ENCODE measurements at regions not wholly inside any gene's neighbourhood (a gene's known extent, or its start where the extent isn't known, plus 50 kb on each side); places are given as distances from the start of the nearest gene placed in this dataset.
"Not testable (repeated sequence)": the region's sequence is repeated elsewhere in the genome, so short reads cannot be mapped to it uniquely, and the experiment has no call there.

DNA sequence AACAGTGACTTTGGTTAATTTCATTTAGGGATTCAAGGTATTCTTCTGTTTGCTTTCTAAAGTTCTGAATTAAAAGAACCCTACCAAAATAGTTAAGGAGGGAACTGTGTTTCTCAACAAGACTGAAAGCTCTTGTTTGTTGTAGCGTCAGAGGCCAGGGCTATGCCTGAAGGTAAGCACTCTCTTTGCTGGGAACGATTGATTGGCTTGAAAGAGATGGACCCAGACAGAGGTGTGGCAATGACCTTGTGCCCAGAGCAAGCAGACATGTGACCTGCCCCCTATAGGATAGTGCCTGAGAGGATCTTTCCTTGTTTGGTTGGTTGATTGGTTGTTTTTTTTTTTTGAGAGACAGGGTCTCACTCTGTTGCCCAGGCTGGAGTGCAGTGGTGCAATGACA, 68.3 kb upstream of the CECR2 start:
- H3K27me3 ChIP-seq (ENCODE audit: control insufficient read depth in 1 of 2, insufficient read depth in 2 of 2, low read length in 1 of 2) = no peaks in the 10 kb centered on the region
- no peak for DNase-seq
- no peak for ATAC-seq (ENCODE audit: low FRiP score)
- no peaks in the 10 kb centered on the region for H3K4me1 ChIP-seq (ENCODE audit: control insufficient read depth in 1 of 2, insufficient read depth in 2 of 2, low read length in 2 of 2)
- WGBS, 2 donors = 79 to 90% methylated on average over 2 of the region's 2 CpGs
- H3K27ac ChIP-seq (ENCODE audit: low read depth in 1 of 2, low read length in 2 of 2) = no peak overlapping the region
- peaks cover 1% of the 10 kb centered on the region for H3K9me3 ChIP-seq (ENCODE audit: control insufficient read depth, low read length)
- intact Hi-C loops (cut with DNase I) = no loop called here
- no peak overlapping the region for H3K4me3 ChIP-seq (ENCODE audit: low read length in 2 of 2)
- H3K36me3 ChIP-seq (ENCODE audit: control insufficient read depth in 1 of 2, insufficient read depth in 2 of 2, low read length in 1 of 2) = no peaks in the 10 kb centered on the region

DNA sequence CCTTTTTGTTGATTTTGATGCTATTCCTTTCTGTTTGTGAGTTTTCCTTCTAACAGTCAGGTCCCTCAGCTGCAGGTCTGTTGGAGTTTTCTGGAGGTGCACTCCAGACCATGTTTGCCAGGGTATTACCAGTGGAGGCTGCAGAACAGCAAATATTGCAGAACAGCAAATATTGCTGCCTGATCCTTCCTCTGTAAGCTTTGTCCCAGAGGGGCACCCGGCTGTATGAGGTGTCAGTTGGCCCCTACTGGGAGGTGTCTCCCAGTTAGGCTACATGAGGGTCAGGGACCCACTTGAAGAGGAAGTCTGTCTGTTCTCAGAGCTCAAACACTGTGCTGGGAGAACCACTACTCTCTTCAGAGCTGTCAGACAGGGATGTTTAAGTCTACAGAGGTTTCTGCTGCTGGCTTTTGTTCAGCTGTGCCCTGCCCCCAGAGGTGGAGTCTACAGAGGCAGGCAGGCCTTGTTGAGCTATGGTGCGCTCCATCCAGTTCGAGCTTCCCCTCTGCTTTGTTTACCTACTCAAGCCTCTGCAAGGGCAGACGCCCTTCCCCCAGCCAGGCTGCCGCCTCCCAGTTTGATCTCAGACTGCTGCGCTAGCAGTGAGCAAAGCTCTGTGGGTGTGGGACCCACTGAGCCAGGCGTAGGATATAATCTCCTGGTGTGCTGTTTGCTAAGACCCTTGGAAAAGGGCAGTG, 70.3 kb upstream of the CECR2 start:
- peak in 1 of 2 donors; percentile 19 for DNase-seq
- H3K4me1 ChIP-seq (ENCODE audit: control insufficient read depth in 1 of 2, insufficient read depth in 2 of 2, low read length in 2 of 2); intact Hi-C loops (cut with DNase I); H3K36me3 ChIP-seq (ENCODE audit: control insufficient read depth in 1 of 2, insufficient read depth in 2 of 2, low read length in 1 of 2); H3K27ac ChIP-seq (ENCODE audit: low read depth in 1 of 2, low read length in 2 of 2); H3K9me3 ChIP-seq (ENCODE audit: control insufficient read depth, low read length); H3K4me3 ChIP-seq (ENCODE audit: low read length in 2 of 2); ATAC-seq (ENCODE audit: low FRiP score); H3K27me3 ChIP-seq (ENCODE audit: control insufficient read depth in 1 of 2, insufficient read depth in 2 of 2, low read length in 1 of 2): not testable (repeated sequence)
- 78 to 83% methylated on average over 7 of the region's 7 CpGs for WGBS, 2 donors

DNA sequence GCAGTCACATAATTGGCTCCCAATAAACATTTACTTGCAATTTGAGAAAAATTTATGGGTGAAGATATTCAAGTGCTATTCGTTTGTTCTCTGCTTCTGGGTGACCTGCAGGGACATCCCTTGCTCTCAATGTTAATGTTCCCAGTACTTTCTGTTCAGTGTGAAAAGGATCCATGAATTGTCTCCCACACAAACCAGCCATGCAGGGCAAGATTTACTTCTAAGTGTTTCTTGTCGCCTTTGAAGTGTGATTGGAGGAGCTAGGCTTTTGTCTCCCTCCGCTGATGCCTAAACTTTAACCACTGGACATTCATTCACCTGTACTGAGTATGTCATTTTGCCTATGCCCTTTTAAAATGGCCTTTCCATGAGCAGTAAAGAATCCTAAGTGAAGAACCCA, 66.4 kb upstream of the ADA2 start:
- Histone ChIP-seq H3K4me3 (ENCODE audit: low read length in 2 of 2) (no peak overlapping the region), H3K36me3 (ENCODE audit: control insufficient read depth in 1 of 2, insufficient read depth in 2 of 2, low read length in 1 of 2) (no peaks in the 10 kb centered on the region), H3K27ac (ENCODE audit: low read depth in 1 of 2, low read length in 2 of 2) (no peak overlapping the region), H3K9me3 (ENCODE audit: control insufficient read depth, low read length) (no peaks in the 10 kb centered on the region), H3K27me3 (ENCODE audit: control insufficient read depth in 1 of 2, insufficient read depth in 2 of 2, low read length in 1 of 2) (no peaks in the 10 kb centered on the region), H3K4me1 (ENCODE audit: control insufficient read depth in 1 of 2, insufficient read depth in 2 of 2, low read length in 2 of 2) (no peaks in the 10 kb centered on the region)
- intact Hi-C loops (cut with DNase I) = no loop called here
- WGBS, 2 donors = 69% methylated on average over 3 of the region's 3 CpGs
- no peak for ATAC-seq (ENCODE audit: low FRiP score)
- no peak for DNase-seq

DNA sequence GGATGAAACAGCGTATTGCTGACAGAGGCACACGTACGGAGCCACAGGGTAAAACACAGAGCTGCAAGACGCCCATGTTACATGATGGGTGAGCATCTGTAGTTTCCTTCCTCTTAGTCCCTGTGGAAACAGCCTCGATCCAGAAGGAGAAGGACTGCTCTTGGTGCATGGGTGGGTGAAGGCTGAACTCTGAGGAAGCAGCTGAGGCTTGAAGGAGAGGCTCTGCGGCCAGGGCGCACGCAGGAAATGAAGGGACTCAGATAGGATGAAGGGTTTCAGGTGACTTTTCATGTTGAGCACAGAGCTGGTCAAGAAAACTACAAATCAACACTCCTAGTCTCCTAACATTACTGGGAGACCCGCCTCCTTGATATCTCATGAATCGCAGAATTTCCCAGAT, 65.7 kb upstream of the ADA2 start:
- DNase-seq (peak in 1 of 2 donors; percentile 20), ATAC-seq (ENCODE audit: low FRiP score) (no peak)
- H3K27ac ChIP-seq (ENCODE audit: low read depth in 1 of 2, low read length in 2 of 2) = no peak overlapping the region
- H3K9me3 ChIP-seq (ENCODE audit: control insufficient read depth, low read length) = no peaks in the 10 kb centered on the region
- no peaks in the 10 kb centered on the region for H3K36me3 ChIP-seq (ENCODE audit: control insufficient read depth in 1 of 2, insufficient read depth in 2 of 2, low read length in 1 of 2)
- 73 to 76% methylated on average over 10 of the region's 10 CpGs for WGBS, 2 donors
- intact Hi-C loops (cut with DNase I) = no loop called here
- H3K27me3 ChIP-seq (ENCODE audit: control insufficient read depth in 1 of 2, insufficient read depth in 2 of 2, low read length in 1 of 2) = no peaks in the 10 kb centered on the region
- H3K4me3 ChIP-seq (ENCODE audit: low read length in 2 of 2) = no peak overlapping the region
- no peaks in the 10 kb centered on the region for H3K4me1 ChIP-seq (ENCODE audit: control insufficient read depth in 1 of 2, insufficient read depth in 2 of 2, low read length in 2 of 2)

DNA sequence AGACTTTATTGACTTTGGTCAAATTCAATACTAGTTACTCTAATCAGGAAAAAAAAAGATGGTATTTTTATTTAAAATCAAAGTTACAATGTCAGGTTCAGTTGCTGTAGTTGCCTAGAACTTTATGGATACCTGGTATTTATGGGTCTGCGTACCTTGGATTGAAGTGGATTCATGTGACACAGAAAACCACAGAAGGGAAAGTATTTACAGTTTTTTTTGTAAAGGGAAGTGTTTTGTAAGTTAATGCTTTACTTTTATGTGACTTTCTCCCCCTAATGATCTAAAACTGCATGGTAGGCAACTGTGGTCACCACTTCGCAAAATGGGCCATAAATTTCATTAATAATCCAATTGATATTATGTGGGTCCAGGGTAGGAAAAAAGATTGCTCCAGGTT, 65.2 kb upstream of the ADA2 start:
- WGBS, 2 donors = 83 to 92% methylated on average over 2 of the region's 2 CpGs
- Histone ChIP-seq H3K9me3 (ENCODE audit: control insufficient read depth, low read length) (no peaks in the 10 kb centered on the region), H3K4me3 (ENCODE audit: low read length in 2 of 2) (no peak overlapping the region), H3K36me3 (ENCODE audit: control insufficient read depth in 1 of 2, insufficient read depth in 2 of 2, low read length in 1 of 2) (no peaks in the 10 kb centered on the region), H3K27me3 (ENCODE audit: control insufficient read depth in 1 of 2, insufficient read depth in 2 of 2, low read length in 1 of 2) (no peaks in the 10 kb centered on the region), H3K27ac (ENCODE audit: low read depth in 1 of 2, low read length in 2 of 2) (no peak overlapping the region), H3K4me1 (ENCODE audit: control insufficient read depth in 1 of 2, insufficient read depth in 2 of 2, low read length in 2 of 2) (no peaks in the 10 kb centered on the region)
- intact Hi-C loops (cut with DNase I) = no loop called here
- ATAC-seq (ENCODE audit: low FRiP score) (no peak), DNase-seq (no peak)

DNA sequence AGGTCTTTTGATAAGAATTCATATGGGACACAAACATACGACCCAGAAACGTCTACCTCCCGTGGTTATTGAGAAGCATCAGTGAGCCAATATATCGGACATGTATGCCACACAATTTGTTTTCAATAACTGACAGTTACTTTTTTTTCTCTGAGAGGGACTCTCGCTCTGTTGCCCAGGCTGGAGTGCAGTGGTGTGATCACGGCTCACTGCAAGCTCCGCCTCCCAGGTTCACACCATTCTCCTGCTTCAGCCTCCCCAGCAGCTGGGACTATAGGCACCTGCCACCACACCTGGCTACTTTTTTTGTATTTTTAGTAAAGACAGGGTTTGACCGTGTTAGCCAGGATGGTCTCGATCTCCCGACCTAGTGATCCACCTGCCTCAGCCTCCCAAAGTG, 64.6 kb upstream of the ADA2 start:
- H3K27me3 ChIP-seq (ENCODE audit: control insufficient read depth in 1 of 2, insufficient read depth in 2 of 2, low read length in 1 of 2); ATAC-seq (ENCODE audit: low FRiP score); H3K27ac ChIP-seq (ENCODE audit: low read depth in 1 of 2, low read length in 2 of 2); H3K36me3 ChIP-seq (ENCODE audit: control insufficient read depth in 1 of 2, insufficient read depth in 2 of 2, low read length in 1 of 2); intact Hi-C loops (cut with DNase I); H3K4me3 ChIP-seq (ENCODE audit: low read length in 2 of 2); H3K4me1 ChIP-seq (ENCODE audit: control insufficient read depth in 1 of 2, insufficient read depth in 2 of 2, low read length in 2 of 2); H3K9me3 ChIP-seq (ENCODE audit: control insufficient read depth, low read length): not testable (repeated sequence)
- DNase-seq = peak in 1 of 2 donors; percentile 45
- 80 to 84% methylated on average over 10 of the region's 10 CpGs for WGBS, 2 donors

DNA sequence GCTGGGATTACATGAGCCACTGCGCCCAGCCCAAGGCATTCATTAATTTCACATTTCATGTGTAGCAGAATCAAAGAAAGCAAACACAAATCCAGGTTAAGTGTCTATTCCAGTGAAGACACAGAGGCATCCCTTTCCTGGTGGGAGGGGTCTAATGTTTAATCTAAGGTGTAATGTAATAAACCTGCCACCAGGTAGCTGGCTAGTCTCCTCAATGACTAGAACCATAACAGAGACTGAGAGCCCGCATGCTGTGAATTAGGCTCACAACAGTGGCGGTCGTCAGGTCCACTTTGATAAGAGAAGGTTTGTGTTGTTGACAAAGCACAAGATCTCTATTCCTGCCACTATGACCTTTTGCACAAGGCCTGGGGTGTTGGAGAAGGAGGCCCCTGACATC, 64.2 kb upstream of the ADA2 start:
- Histone ChIP-seq H3K36me3 (ENCODE audit: control insufficient read depth in 1 of 2, insufficient read depth in 2 of 2, low read length in 1 of 2) (no peaks in the 10 kb centered on the region), H3K9me3 (ENCODE audit: control insufficient read depth, low read length) (no peaks in the 10 kb centered on the region), H3K4me1 (ENCODE audit: control insufficient read depth in 1 of 2, insufficient read depth in 2 of 2, low read length in 2 of 2) (no peaks in the 10 kb centered on the region), H3K27me3 (ENCODE audit: control insufficient read depth in 1 of 2, insufficient read depth in 2 of 2, low read length in 1 of 2) (no peaks in the 10 kb centered on the region), H3K4me3 (ENCODE audit: low read length in 2 of 2) (no peak overlapping the region), H3K27ac (ENCODE audit: low read depth in 1 of 2, low read length in 2 of 2) (no peak overlapping the region)
- intact Hi-C loops (cut with DNase I) = no loop called here
- DNase-seq (peak in 1 of 2 donors; percentile 5), ATAC-seq (ENCODE audit: low FRiP score) (no peak)
- WGBS, 2 donors = 81 to 88% methylated on average over 4 of the region's 4 CpGs

DNA sequence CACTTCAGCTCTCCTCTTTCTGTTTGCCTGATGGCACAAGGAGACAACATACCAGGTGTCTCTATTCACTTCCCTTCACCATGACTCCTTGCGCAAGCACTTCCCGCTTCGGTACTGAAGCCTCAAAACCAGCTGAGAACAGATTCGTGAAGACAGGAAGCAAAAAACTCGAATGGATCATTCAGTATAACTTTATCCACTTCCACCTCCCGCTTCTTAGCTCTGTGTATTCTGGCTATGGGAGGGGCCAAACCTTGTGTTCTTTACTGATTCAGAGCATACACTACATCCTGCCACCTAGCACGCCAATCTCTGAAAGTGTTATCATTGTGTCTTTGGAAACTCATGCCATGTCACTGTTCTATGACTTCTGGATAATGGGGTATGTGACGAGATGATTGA, 62.2 kb upstream of the ADA2 start:
- no peak overlapping the region for H3K27ac ChIP-seq (ENCODE audit: low read depth in 1 of 2, low read length in 2 of 2)
- no peak for ATAC-seq (ENCODE audit: low FRiP score)
- H3K9me3 ChIP-seq (ENCODE audit: control insufficient read depth, low read length) = no peaks in the 10 kb centered on the region
- intact Hi-C loops (cut with DNase I) = no loop called here
- no peaks in the 10 kb centered on the region for H3K36me3 ChIP-seq (ENCODE audit: control insufficient read depth in 1 of 2, insufficient read depth in 2 of 2, low read length in 1 of 2)
- H3K4me3 ChIP-seq (ENCODE audit: low read length in 2 of 2) = no peak overlapping the region
- peak in 1 of 2 donors; percentile 9 for DNase-seq
- WGBS, 2 donors = 74 to 87% methylated on average over 8 of the region's 8 CpGs
- no peaks in the 10 kb centered on the region for H3K27me3 ChIP-seq (ENCODE audit: control insufficient read depth in 1 of 2, insufficient read depth in 2 of 2, low read length in 1 of 2)
- no peaks in the 10 kb centered on the region for H3K4me1 ChIP-seq (ENCODE audit: control insufficient read depth in 1 of 2, insufficient read depth in 2 of 2, low read length in 2 of 2)

DNA sequence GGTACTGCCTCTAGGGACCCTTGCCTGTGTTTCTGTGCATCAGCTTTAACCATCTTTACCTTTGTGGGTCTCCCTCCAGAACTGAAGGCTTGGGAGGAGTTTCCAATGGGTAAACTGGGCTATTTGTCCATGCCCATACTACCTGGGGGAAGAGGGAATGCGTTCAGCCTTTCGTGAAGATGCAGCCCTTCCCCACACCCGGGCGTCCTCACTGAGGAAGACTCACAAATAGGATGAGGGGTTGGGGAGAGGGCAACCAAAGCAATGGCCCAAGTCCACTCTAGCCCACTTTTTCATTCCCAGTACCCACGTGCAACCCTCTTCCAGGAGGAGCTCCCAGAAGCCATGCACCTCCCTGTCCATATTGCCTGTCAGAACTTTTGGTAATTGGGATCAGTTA, 61.8 kb upstream of the ADA2 start:
- H3K36me3 ChIP-seq (ENCODE audit: control insufficient read depth in 1 of 2, insufficient read depth in 2 of 2, low read length in 1 of 2) = no peaks in the 10 kb centered on the region
- H3K4me1 ChIP-seq (ENCODE audit: control insufficient read depth in 1 of 2, insufficient read depth in 2 of 2, low read length in 2 of 2) = no peaks in the 10 kb centered on the region
- no peaks in the 10 kb centered on the region for H3K9me3 ChIP-seq (ENCODE audit: control insufficient read depth, low read length)
- WGBS, 2 donors = 89 to 90% methylated on average over 5 of the region's 5 CpGs
- ATAC-seq (ENCODE audit: low FRiP score) (no peak), DNase-seq (peak in 1 of 2 donors; percentile 15)
- H3K4me3 ChIP-seq (ENCODE audit: low read length in 2 of 2) = no peak overlapping the region
- no peak overlapping the region for H3K27ac ChIP-seq (ENCODE audit: low read depth in 1 of 2, low read length in 2 of 2)
- intact Hi-C loops (cut with DNase I) = no loop called here
- H3K27me3 ChIP-seq (ENCODE audit: control insufficient read depth in 1 of 2, insufficient read depth in 2 of 2, low read length in 1 of 2) = no peaks in the 10 kb centered on the region
